GM21825 (cell line): ENCODE measurements at regions not wholly inside any gene's neighbourhood (a gene's known extent, or its start where the extent isn't known, plus 50 kb on each side); places are given as distances from the start of the nearest gene placed in this dataset.
"Not testable (repeated sequence)": the region's sequence is repeated elsewhere in the genome, so short reads cannot be mapped to it uniquely, and the experiment has no call there.

Source experiments
- ATAC-seq: cut with Tn5 transposase; IDR thresholded peaks from one replicate; pipeline ENCODE4 v1.9.1; 2021; ENCODE audit warnings: mild to moderate bottlenecking, moderate library complexity; ENCODE audit not compliant: unreplicated experiment

- no peak for ATAC-seq
These were observed 299.8 kb upstream of the CNTN5 start for GRCh38 chr11:98720951-98721350.

DNA sequence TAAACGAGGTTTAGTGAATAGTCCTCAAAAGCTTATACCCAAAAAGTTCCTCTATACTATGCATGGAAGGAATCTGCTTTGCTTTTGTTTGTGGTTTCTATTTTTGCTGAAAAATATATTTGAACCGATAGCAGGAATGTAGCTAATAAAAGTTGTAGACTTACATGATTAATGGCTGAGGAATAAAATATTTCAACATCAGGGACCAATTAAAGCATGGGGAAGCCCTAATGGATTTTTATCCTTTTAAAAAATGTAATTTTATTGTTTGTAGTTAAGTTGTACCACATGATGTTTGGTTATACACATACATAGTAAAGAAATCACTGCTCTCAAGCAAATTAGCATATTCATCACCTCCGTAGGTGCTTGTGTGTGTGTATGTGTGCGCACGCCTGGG lies 295.3 kb upstream of the CNTN5 start:
- no peak for ATAC-seq

- no peak for ATAC-seq
These were observed 292.3 kb upstream of the CNTN5 start for GRCh38 chr11:98728421-98728820.

DNA sequence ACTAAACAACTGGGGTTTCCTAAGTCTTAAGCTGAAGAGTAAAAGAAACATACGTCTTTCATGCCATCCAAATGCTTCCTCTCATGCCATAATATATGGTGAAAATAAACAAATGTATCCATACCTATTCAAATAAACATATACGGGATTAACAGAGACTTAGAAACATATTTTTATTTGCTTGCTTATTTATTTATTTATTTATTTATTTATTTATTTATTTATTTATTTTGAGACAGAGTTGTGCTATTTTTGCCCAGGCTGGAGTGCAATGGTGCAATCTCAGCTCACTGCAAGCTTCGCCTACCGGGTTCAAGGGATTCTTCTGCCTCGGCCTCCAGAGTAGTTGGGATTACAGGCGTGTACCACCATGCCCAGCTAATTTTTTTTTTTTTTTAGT lies 291.6 kb upstream of the CNTN5 start:
- ATAC-seq, result no peak

GRCh38 chr11:98732947-98733346 lies 287.8 kb upstream of the CNTN5 start:
- ATAC-seq, result no peak

GRCh38 chr11:98733378-98733777 lies 287.4 kb upstream of the CNTN5 start:
- ATAC-seq, result not testable (repeated sequence)

DNA sequence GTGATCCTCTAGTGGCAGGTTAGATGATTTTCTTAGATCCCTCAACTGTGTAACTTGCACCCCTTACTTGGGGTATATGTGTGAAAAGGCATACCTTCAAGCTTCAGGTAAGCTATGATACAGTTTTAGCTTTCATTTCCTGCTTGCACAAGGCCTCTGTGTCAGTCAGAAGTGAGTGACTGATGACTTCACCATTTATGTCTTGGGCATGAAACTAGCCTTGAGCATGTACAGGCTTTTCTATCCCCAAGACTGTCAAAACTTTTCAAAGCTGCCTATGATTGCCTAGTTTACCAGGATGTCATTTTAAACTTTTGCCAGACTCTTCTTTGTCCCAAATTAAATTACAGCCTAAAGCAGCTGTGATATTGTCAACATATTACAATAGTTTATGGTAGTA lies 286.1 kb upstream of the CNTN5 start:
- ATAC-seq, result no peak

GRCh38 chr11:98736833-98737232 lies 283.9 kb upstream of the CNTN5 start:
- no peak for ATAC-seq

DNA sequence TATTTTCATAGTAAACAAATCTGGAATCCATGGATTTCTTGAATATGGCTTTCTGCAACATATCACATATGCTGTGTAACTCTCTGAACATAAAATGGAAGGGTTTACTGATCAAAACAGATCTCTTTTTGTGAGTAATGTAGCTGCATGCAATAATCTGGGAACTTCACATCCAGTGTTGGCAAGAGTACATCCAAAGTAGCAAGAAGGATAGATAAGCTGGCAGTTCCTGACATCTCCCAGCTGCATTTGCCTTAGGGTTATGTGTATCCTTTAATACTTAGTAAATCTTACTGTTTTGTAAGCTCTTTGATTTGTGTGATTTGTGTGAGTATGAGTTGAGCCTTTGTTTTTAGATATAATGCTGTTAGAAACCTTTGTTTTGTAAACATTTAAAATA lies 280.4 kb upstream of the CNTN5 start:
- ATAC-seq, result no peak

DNA sequence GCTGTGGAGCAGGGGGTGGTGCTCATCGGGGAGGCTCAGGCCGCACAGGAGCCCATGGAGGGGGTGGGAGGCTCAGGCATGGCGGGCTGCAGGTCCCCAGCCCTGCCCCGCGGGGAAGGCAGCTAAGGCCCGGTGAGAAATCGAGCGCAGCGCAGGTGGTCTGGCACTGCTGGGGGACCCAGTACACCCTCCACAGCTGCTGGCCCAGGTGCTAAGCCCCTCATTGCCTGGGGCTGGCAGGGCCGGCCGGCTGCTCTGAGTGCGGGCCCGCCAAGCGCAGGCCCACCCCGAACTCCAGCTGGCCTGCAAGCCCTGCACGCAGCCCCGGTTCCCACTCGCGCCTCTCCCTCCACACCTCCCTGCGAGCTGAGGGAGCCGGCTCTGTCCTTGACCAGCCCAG lies 257.3 kb upstream of the CNTN5 start:
- not testable (repeated sequence) for ATAC-seq

DNA sequence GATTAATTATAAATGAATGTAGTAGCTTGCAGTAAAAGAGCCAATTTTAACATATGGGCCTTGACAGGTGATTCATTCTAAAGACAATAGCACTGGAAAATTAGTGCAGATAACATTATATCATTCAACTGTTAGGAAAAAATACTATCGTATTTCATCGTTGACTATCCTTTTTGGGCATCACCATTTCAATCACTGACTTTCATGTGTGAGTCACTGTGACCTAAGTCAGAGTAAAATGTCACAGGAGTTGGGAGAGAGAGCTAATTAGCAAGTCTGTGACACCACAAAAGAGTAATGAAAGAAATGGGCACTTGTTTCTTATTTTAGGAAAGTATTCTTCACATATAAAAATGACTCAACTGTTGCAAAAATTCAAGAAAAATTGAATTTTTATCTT lies 253.8 kb upstream of the CNTN5 start:
- ATAC-seq, result no peak

DNA sequence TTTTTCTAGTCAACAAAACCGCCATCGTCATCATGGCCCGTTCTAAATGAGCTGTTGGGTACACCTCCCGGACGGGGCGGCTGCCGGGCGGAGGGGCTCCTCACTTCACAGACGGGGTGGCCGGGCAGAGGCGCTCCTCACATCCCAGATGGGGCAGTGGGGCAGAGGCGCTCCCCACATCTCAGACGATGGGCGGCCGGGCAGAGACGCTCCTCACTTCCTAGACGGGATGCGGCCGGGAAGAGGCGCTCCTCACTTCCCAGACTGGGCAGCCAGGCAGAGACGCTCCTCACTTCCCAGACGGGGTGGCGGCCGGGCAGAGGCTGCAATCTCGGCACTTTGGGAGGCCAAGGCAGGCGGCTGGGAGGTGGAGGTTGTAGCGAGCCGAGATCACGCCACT lies 250.7 kb upstream of the CNTN5 start:
- ATAC-seq, result not testable (repeated sequence)

DNA sequence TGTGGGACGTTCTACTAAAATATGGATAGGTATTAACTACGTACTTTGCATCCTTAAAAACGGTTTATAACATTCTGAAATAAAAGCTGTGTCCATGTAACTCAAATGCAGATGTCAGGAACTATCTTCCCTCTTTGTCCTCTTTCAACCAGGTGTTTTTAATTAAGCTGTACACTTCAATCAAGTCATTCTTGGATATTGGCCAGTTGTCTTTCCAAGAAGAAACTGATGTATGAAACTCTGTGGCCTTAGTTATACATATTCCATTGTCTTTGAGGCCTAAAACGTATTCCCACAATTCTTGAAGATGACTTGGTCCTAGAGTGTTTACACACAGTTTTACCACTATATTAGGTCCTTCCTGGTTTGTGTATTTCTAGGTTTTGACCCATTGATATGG lies 249.0 kb upstream of the CNTN5 start:
- ATAC-seq, result no peak

GRCh38 chr11:98772893-98773292 lies 247.9 kb upstream of the CNTN5 start:
- ATAC-seq, result no peak

DNA sequence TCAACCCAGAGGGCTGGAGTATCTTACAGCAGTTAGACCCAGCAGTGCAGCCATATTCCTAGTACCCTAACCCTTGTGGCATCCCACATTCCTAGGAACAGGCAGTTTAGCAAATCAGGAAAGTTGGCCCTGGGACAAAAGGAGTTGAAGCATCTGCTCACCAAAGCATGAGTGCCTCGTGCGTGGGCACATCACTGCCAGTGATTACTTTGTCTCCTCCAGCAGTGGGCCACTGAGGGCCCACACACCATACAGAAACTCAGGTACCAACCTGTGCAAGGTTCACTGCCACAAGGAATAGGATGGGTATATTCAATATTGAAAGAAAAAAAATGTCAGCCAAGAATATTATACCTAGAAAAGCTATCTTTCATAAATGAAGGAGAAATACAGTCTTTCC lies 227.5 kb upstream of the CNTN5 start:
- no peak for ATAC-seq

DNA sequence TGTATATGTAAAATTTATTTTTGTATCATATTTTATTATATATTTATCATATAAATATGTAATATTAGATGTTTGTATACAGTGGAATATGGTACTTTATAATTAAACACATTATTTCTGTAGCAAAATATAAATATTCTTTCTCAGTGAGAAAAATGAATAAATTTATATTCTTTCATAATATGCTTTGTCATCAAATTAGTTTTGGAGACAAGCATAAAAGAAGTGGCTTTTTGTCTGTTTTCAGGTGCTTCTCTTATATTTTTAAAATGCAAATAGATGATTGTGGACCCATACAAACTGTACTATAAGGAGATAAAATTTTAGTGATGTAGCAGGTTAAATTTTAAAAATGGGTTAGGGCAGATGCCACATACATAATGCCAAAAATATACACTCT lies 222.4 kb upstream of the CNTN5 start:
- ATAC-seq, result no peak

DNA sequence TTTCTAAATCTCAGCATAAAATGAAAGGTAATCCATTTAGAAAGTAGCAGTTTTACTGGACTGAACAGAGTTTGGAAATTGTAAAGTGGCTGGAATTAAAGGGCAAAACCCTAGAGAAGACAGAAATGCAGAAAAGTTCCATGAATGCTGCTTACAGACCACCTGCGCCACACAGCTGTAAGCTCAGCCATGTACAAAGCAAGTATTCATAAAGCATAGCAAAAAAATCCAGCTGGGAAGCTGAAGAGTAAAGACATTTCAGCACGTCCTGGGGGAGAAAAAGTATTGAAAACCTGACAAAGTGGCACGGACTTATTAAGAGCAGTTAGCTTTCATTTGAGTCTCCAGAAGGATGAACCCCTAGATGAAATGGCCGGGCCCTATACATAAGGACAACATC lies 220.1 kb upstream of the CNTN5 start:
- no peak for ATAC-seq

DNA sequence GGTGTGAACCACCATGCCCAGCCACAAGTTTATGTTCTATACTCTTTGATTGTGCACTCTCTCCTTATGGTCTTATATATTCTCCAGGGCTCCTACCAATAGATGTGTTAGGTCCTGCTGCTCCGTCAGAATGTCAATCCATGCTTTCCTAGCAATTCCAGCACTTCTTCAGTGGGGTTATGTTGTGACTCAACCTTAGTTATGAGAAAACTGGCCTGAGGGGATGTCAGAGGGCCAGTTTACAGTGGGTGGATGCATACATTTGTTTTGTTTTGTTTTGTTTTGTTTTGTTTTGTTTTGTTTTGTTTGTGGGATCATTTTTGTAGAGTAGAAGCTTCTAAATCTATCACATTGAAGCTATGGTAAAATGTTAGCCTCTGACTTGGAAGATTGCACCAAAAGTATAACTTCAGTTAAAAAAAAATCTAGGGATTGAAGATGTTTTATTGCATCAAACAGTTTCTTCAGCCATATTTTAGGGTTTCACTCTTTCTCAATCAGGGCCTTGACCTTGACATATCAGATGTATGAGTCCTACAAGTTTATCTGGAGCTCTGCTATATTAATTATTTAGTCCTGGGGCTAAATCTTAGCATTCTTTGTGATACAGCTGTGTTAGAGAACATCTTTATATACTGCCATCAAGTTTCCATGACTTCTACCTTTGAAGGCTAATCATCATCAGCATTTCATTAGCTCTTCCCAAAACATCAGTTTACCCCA lies 191.6 kb upstream of the CNTN5 start:
- no peak for ATAC-seq

- ATAC-seq, result no peak
These were observed 190.8 kb upstream of the CNTN5 start for GRCh38 chr11:98829971-98830370.

- ATAC-seq, result no peak
These were observed 186.0 kb upstream of the CNTN5 start for GRCh38 chr11:98834776-98835175.

GRCh38 chr11:98835335-98835734 lies 185.4 kb upstream of the CNTN5 start:
- no peak for ATAC-seq

GRCh38 chr11:98836156-98836555 lies 184.6 kb upstream of the CNTN5 start:
- no peak for ATAC-seq

DNA sequence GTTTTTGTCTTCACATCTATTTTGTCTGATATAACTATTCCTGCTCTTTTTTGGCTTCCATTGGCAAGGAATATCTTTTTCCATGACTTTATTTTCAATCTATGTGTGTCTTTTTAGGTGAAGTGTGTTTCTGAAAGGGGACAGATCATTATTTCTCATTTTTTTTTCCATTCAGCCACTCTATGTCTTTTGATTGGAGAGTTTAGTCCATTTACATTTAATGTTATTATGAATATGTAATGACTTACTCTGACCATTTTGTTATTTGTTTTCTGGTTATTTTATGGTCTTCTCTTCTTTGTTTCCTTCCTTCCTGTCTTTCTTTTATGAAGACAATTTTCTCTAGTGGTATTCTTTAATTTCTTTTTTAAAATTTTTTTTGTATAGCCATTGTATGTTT lies 178.6 kb upstream of the CNTN5 start:
- ATAC-seq, result no peak
